ENCODE measurements at regions not wholly inside any gene's neighbourhood (a gene's known extent, or its start where the extent isn't known, plus 50 kb on each side); places are given as distances from the start of the nearest gene placed in this dataset.

DNA sequence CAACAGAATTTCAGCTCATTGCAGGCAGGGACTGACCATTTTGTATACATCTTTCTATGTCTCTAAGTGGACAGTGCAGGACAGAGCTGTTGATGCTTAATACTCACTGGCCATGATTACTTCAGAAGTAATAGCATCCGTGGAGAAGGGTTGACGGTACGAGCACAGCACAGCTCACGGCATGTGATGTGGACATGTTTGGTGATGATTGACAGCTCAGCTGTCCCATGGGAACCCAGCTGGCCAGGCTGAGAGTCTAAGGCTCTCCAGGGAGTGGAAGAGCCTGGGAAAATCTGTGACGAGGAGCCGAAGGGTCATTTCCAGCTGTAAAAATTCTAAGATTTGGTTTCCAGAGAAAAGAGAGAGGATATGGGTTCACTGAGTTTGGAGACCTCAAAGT lies 198.2 kb downstream of the SNX19 start:
- H3K4me3 ChIP-seq: no peak overlapping the region
- DNase-seq: no peak
- no peaks in the 10 kb centered on the region for H3K36me3 ChIP-seq
- peaks cover 0 to 17% (median 15%) of the 10 kb centered on the region in 4 donors for H3K4me1 ChIP-seq
- TF ChIP-seq CTCF (IDR thresholded peaks at IDR 0.05): no peak
- no peaks in the 10 kb centered on the region for H3K9me3 ChIP-seq
- H3K27ac ChIP-seq: no peak overlapping the region
- intact Hi-C loops (cut with DNase I; ENCODE audit: low total_unique reads): no loop called here
- H3K27me3 ChIP-seq: no peaks in the 10 kb centered on the region

DNA sequence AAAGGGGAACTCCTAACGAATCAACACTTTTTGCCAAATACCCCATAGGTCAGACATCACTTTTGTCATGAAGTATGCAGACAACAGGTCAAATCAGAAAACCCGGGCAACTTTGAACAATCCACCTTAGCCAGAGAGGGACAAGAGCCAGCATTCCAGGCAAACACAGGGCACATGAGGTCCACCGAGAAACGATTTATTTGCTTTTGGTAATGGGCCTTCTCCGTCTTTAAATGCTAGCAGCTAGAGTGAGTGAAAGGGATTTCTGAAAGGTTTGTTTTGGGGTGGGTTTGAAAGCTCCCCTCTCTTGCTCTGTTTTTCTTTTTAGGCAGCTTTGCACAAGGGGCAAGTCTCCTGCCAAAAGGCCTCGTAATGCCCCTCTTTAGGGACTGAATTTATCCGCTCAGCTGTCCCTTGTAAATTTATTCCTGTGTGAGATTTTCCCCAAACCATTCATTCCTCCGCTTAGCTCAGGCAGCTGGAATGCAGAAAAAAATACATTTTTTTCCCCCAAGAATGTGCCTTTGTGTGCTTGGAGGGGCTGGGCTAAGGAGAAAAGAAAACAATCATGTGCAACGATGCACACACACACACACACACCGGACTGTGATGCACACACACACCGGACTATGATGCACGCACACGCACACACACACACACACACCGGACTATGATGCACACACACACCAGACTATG lies 196.9 kb downstream of the SNX19 start:
- no peak overlapping the region for H3K4me3 ChIP-seq
- intact Hi-C loops (cut with DNase I; ENCODE audit: low total_unique reads): no loop called here
- H3K9me3 ChIP-seq: no peaks in the 10 kb centered on the region
- H3K36me3 ChIP-seq: no peaks in the 10 kb centered on the region
- peaks cover 0 to 17% (median 15%) of the 10 kb centered on the region in 4 donors for H3K4me1 ChIP-seq
- no peak for DNase-seq
- no peak overlapping the region for H3K27ac ChIP-seq
- H3K27me3 ChIP-seq: no peaks in the 10 kb centered on the region
- no peak for TF ChIP-seq CTCF (IDR thresholded peaks at IDR 0.05)

GRCh38 chr11:130720232-130721022 lies 195.9 kb downstream of the SNX19 start:
- H3K4me1 ChIP-seq: peaks cover 0 to 17% (median 15%) of the 10 kb centered on the region in 4 donors
- no peak for DNase-seq
- no peaks in the 10 kb centered on the region for H3K36me3 ChIP-seq
- intact Hi-C loops (cut with DNase I; ENCODE audit: low total_unique reads): no loop called here
- no peaks in the 10 kb centered on the region for H3K27me3 ChIP-seq
- no peak overlapping the region for H3K27ac ChIP-seq
- no peak overlapping the region for H3K4me3 ChIP-seq
- H3K9me3 ChIP-seq: no peaks in the 10 kb centered on the region
- no peak for TF ChIP-seq CTCF (IDR thresholded peaks at IDR 0.05)

DNA sequence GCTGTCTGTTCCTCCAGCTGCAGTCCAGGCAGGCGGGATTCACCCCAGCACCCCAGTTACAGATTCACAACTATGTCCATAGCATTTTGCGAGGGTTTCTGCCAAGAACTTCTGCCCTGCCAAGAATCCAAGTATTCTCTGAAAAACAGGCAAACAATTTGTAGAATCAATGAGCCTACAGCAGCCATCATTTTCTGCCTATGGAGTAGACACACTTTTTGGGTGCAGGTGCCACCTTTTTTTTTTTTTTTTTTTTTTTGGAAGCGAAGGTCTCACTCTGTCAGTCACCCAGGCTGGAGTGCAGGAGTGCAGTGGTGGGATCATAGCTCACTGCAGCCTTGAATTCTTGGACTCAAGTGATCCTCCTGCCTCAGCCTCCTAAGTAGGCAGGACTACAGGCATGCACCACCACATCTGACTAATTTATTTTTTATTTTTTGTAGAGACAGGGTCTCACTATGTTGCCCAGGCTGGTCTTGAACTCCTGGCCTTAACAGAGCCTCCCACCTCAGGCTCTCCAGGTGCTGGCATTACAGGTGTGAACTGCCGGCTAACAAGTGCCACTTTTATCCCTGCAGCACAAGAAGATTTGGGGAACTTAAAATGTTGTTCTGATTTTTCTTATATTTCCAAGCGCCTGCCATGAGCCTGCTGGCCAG lies 195.1 kb downstream of the SNX19 start:
- intact Hi-C loops (cut with DNase I; ENCODE audit: low total_unique reads): no loop called here

GRCh38 chr11:130721736-130722135 lies 194.5 kb downstream of the SNX19 start:
- Histone ChIP-seq H3K27ac (no peak overlapping the region), H3K4me1 (peaks cover 0 to 30% (median 26%) of the 10 kb centered on the region in 4 donors), H3K9me3 (no peaks in the 10 kb centered on the region), H3K27me3 (no peaks in the 10 kb centered on the region), H3K4me3 (no peak overlapping the region), H3K36me3 (no peaks in the 10 kb centered on the region)
- intact Hi-C loops (cut with DNase I; ENCODE audit: low total_unique reads): no loop called here
- no peak for TF ChIP-seq CTCF (IDR thresholded peaks at IDR 0.05)
- no peak for DNase-seq

More for the DNA sequence above, 195.1 kb downstream of the SNX19 start:
- no peak overlapping the region for H3K4me3 ChIP-seq
- peaks cover 0 to 24% (median 20%) of the 10 kb centered on the region in 4 donors for H3K4me1 ChIP-seq
- no peak for DNase-seq
- no peak overlapping the region for H3K27ac ChIP-seq
- H3K27me3 ChIP-seq: no peaks in the 10 kb centered on the region
- H3K9me3 ChIP-seq: no peaks in the 10 kb centered on the region
- no peak for TF ChIP-seq CTCF (IDR thresholded peaks at IDR 0.05)
- H3K36me3 ChIP-seq: no peaks in the 10 kb centered on the region
